Osteoblast (primary cell): ENCODE measurements at regions not wholly inside any gene's neighbourhood (a gene's known extent, or its start where the extent isn't known, plus 50 kb on each side); places are given as distances from the start of the nearest gene placed in this dataset.
"Not testable (repeated sequence)": the region's sequence is repeated elsewhere in the genome, so short reads cannot be mapped to it uniquely, and the experiment has no call there.

Experiments
- DNase-seq: peaks from one replicate; pipeline ENCODE4 v3.0.0; 2011; ENCODE audit warnings: low spot score, mixed read lengths; ENCODE audit not compliant: insufficient read length; ENCODE audit errors: missing footprints
- H2AFZ ChIP-seq: 2 replicates; pipeline ENCODE4 v1.6.0; 2011; ENCODE audit warnings: mild to moderate bottlenecking, low read length
- H3K27ac ChIP-seq: 2 replicates; pipeline ENCODE4 v1.5.1; 2011; ENCODE audit warnings: mild to moderate bottlenecking, low read depth, low read length, moderate library complexity
- H3K27me3 ChIP-seq: 2 replicates; pipeline ENCODE4 v1.6.0; 2012; ENCODE audit warnings: mild to moderate bottlenecking, control low read depth, inconsistent platforms, low read length, moderate library complexity; ENCODE audit not compliant: insufficient read depth
- H3K36me3 ChIP-seq: 2 replicates; pipeline ENCODE4 v1.5.1; 2011; ENCODE audit warnings: mild to moderate bottlenecking, low read length, control low read depth, moderate library complexity; ENCODE audit not compliant: insufficient read depth
- H3K4me1 ChIP-seq: 2 replicates; pipeline ENCODE4 v1.5.1; 2011; ENCODE audit warnings: mild to moderate bottlenecking, low read length, control low read depth, moderate library complexity; ENCODE audit not compliant: insufficient read depth
- H3K4me2 ChIP-seq: 2 replicates; pipeline ENCODE4 v1.6.0; 2011; ENCODE audit warnings: mild to moderate bottlenecking, low read length; ENCODE audit not compliant: insufficient read depth
- H3K4me3 ChIP-seq: fragments of 200-600 bp; sonication (generic); 3 replicates; pipeline ENCODE4 v1.5.1; 2012; ENCODE audit warnings: mild to moderate bottlenecking, low read length, inconsistent platforms; ENCODE audit not compliant: insufficient read depth
- H3K79me2 ChIP-seq: 2 replicates; pipeline ENCODE4 v1.6.0; 2012; ENCODE audit warnings: mild to moderate bottlenecking, low read length, control low read depth, inconsistent platforms; ENCODE audit not compliant: insufficient read depth
- H3K9me3 ChIP-seq: 2 replicates; pipeline ENCODE4 v1.5.1; 2011; ENCODE audit warnings: low read depth, low read length, control low read depth
- H4K20me1 ChIP-seq: 2 replicates; pipeline ENCODE4 v1.6.0; 2012; ENCODE audit warnings: mild to moderate bottlenecking, low read length, control low read depth; ENCODE audit not compliant: insufficient read depth
- TF ChIP-seq, protein P1 (sequence below): IDR thresholded peaks from 2 replicates; pipeline ENCODE4 v1.5.1; 2011; ENCODE audit warnings: mild to moderate bottlenecking, low read depth, low read length, moderate library complexity; ENCODE audit errors: extremely low read depth

DNA sequence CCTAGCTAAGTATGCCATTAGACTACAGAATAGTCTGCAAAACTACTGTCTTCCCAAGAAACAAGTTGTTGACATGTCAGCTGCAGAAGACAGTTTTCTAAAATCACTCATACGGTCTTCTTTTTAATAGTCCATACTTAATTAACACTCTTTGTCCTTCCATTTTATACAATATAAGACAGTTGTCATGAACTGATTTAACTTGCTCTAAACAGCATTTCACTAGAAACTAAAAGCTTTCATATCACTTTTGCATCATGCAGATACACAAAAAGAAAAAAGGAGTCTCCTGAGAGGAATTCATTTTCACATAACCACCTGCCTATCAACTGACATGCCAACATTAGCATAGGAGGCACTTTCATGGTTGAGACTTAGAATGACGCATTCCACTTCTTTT, 1159.6 kb upstream of the CHAC2 start:
- no peaks in the 10 kb centered on the region for H3K4me1 ChIP-seq
- H3K9me3 ChIP-seq, result no peaks in the 10 kb centered on the region
- H3K4me2 ChIP-seq, result no peak overlapping the region
- no peak overlapping the region for H2AFZ ChIP-seq
- TF ChIP-seq, protein P1, sequence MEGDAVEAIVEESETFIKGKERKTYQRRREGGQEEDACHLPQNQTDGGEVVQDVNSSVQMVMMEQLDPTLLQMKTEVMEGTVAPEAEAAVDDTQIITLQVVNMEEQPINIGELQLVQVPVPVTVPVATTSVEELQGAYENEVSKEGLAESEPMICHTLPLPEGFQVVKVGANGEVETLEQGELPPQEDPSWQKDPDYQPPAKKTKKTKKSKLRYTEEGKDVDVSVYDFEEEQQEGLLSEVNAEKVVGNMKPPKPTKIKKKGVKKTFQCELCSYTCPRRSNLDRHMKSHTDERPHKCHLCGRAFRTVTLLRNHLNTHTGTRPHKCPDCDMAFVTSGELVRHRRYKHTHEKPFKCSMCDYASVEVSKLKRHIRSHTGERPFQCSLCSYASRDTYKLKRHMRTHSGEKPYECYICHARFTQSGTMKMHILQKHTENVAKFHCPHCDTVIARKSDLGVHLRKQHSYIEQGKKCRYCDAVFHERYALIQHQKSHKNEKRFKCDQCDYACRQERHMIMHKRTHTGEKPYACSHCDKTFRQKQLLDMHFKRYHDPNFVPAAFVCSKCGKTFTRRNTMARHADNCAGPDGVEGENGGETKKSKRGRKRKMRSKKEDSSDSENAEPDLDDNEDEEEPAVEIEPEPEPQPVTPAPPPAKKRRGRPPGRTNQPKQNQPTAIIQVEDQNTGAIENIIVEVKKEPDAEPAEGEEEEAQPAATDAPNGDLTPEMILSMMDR, result no peak
- H3K27ac ChIP-seq, result no peak overlapping the region
- H3K27me3 ChIP-seq, result no peaks in the 10 kb centered on the region
- no peaks in the 10 kb centered on the region for H4K20me1 ChIP-seq
- no peak overlapping the region for H3K4me3 ChIP-seq
- H3K36me3 ChIP-seq, result no peaks in the 10 kb centered on the region
- no peak for DNase-seq
- no peaks in the 10 kb centered on the region for H3K79me2 ChIP-seq

- DNase-seq, result no peak
- Histone ChIP-seq H2AFZ (no peak overlapping the region), H3K36me3 (no peaks in the 10 kb centered on the region), H3K79me2 (no peaks in the 10 kb centered on the region), H3K4me1 (no peaks in the 10 kb centered on the region), H3K27me3 (no peaks in the 10 kb centered on the region), H3K27ac (no peak overlapping the region), H3K9me3 (no peaks in the 10 kb centered on the region), H4K20me1 (no peaks in the 10 kb centered on the region), H3K4me3 (no peak overlapping the region), H3K4me2 (no peak overlapping the region)
- TF ChIP-seq, protein P1, result no peak
Measured at GRCh38 chr2:52597346-52597745, 1170.3 kb upstream of the CHAC2 start.

DNA sequence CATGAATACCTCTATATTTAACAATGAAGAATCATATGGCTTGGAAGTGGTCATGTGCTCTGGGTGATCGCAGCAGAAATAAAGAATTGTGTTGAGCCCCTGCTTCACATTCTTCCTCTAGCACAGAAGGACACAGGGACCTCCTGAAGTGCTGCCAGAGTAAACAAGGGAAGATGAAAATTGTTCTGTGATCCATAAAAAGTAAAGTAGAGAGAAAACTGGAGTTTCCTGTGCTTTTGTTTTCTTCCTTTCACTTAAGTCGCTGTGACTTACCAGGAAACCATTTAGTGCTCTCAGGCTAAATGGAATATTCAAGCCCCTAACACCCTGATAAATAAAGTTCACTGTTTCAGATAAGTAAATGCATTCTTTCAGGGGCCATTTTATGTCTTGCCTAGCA, 1173.6 kb upstream of the CHAC2 start:
- Histone ChIP-seq H3K27ac (no peak overlapping the region), H2AFZ (no peak overlapping the region), H3K79me2 (no peaks in the 10 kb centered on the region), H3K27me3 (no peaks in the 10 kb centered on the region), H4K20me1 (no peaks in the 10 kb centered on the region), H3K4me1 (no peaks in the 10 kb centered on the region), H3K4me3 (no peak overlapping the region), H3K9me3 (no peaks in the 10 kb centered on the region), H3K36me3 (no peaks in the 10 kb centered on the region), H3K4me2 (no peak overlapping the region)
- TF ChIP-seq, protein P1, result no peak
- DNase-seq, result no peak

- not testable (repeated sequence) for DNase-seq
Measured at GRCh38 chr2:52584071-52584470, 1183.5 kb upstream of the CHAC2 start.

More at GRCh38 chr2:52584071-52584470, 1183.5 kb upstream of the CHAC2 start:
- H2AFZ ChIP-seq, H3K4me3 ChIP-seq, H3K4me2 ChIP-seq, H3K79me2 ChIP-seq, H3K27ac ChIP-seq, H3K9me3 ChIP-seq, H3K36me3 ChIP-seq, H4K20me1 ChIP-seq, H3K4me1 ChIP-seq, H3K27me3 ChIP-seq: not testable (repeated sequence)
